H1 (cell line): ENCODE measurements at regions not wholly inside any gene's neighbourhood (a gene's known extent, or its start where the extent isn't known, plus 50 kb on each side); places are given as distances from the start of the nearest gene placed in this dataset.

Source experiments
- CTCF ChIA-PET: fragments of 300-600 bp; sonication (Branson Sonifier 250); formaldehyde crosslinking; loops from one replicate; lab custom pipeline; 2021; ENCODE audit not compliant: partially characterized antibody; lab: Charles Lee
- POLR2A ChIA-PET: fragments of 300-600 bp; sonication (Branson Sonifier 250); formaldehyde crosslinking; loops from one replicate; lab custom pipeline; 2021; ENCODE audit warnings: inconsistent platforms; ENCODE audit not compliant: partially characterized antibody; lab: Charles Lee
- DNase-seq, 2 experiments: peaks; one replicate each; pipeline versions ENCODE4 v3.0.0 to v3.0.0-alpha.2; 2010 to 2022; ENCODE audit warnings: low spot score in 2 of 2, low read depth in 1 of 2, mixed read lengths in 1 of 2
- FAIRE-seq: peaks from 2 replicates; lab custom pipeline; 2011; peaks lifted over from hg19 to GRCh38; lab: Jason Lieb, UNC
- H2AFZ ChIP-seq: 2 replicates; pipeline ENCODE4 v1.8.1; 2012; ENCODE audit warnings: low read length, inconsistent platforms
- H2AK5ac ChIP-seq: 2 replicates; pipeline ENCODE4 v1.6.1; 2013; ENCODE audit warnings: low read depth, low read length
- H2BK120ac ChIP-seq: replicated peaks from 2 replicates; pipeline ENCODE3; 2013; ENCODE audit warnings: low read depth, low read length, inconsistent platforms
- H2BK12ac ChIP-seq: 2 replicates; pipeline ENCODE4 v1.6.1; 2013; ENCODE audit warnings: low read depth, low read length
- H2BK15ac ChIP-seq: 2 replicates; pipeline ENCODE4 v1.6.1; 2013; ENCODE audit warnings: low read length
- H2BK20ac ChIP-seq: 2 replicates; pipeline ENCODE4 v1.6.1; 2013; ENCODE audit warnings: low read length
- H2BK5ac ChIP-seq: 2 replicates; pipeline ENCODE4 v1.6.1; 2013; ENCODE audit warnings: low read depth, low read length
- H3K14ac ChIP-seq: 2 replicates; pipeline ENCODE4 v1.6.1; 2013; ENCODE audit warnings: inconsistent platforms; ENCODE audit not compliant: insufficient read length
- H3K18ac ChIP-seq: 2 replicates; pipeline ENCODE4 v1.6.1; 2013; ENCODE audit warnings: low read length; ENCODE audit errors: extremely low read depth
- H3K23ac ChIP-seq: 2 replicates; pipeline ENCODE4 v1.6.1; 2013; ENCODE audit warnings: inconsistent platforms; ENCODE audit not compliant: insufficient read length
- H3K23me2 ChIP-seq: 2 replicates; pipeline ENCODE4 v1.6.1; 2013; ENCODE audit warnings: low read depth, low read length
- H3K27ac ChIP-seq: 2 replicates; pipeline ENCODE4 v1.6.1; 2011; ENCODE audit warnings: low read depth, low read length, inconsistent platforms
- H3K27me3 ChIP-seq, 4 experiments: replicated peaks in 1 of 4; 1 replicate in 1 of 4; 2 replicates in 3 of 4; pipeline versions ENCODE4 v1.6.1 to v1.8.1; 2011 to 2013; ENCODE audit warnings: low read length in 3 of 4, mild to moderate bottlenecking in 3 of 4, inconsistent platforms in 2 of 4, mixed read lengths in 2 of 4, moderate library complexity in 1 of 4; ENCODE audit not compliant: control insufficient read depth in 3 of 4, insufficient read depth in 3 of 4; ENCODE audit errors: extremely low read depth in 1 of 4
- H3K36me3 ChIP-seq, 4 experiments: 2 replicates each; pipeline versions ENCODE4 v1.6.1 to v1.8.1; 2011 to 2013; ENCODE audit warnings: mild to moderate bottlenecking in 4 of 4, low read length in 3 of 4, moderate library complexity in 2 of 4, control low read depth in 1 of 4, inconsistent platforms in 1 of 4; ENCODE audit not compliant: insufficient read depth in 4 of 4, control insufficient read depth in 2 of 4
- H3K4ac ChIP-seq: replicated peaks from 2 replicates; pipeline ENCODE3; 2013; ENCODE audit warnings: low read length, low read depth, mixed read lengths, inconsistent platforms; ENCODE audit not compliant: insufficient read length
- H3K4me1 ChIP-seq, 4 experiments: replicated peaks in 1 of 4; 1 replicate in 1 of 4; 2 replicates in 3 of 4; pipeline versions ENCODE4 v1.6.1 to v1.8.1; 2011 to 2013; ENCODE audit warnings: low read length in 3 of 4, inconsistent platforms in 2 of 4, mixed read lengths in 1 of 4; ENCODE audit not compliant: insufficient read depth in 4 of 4, control insufficient read depth in 3 of 4
- H3K4me2 ChIP-seq, 2 experiments: 2 replicates each; pipeline versions ENCODE4 v1.6.1 to v1.8.1; 2011 to 2013; ENCODE audit warnings: low read depth in 2 of 2, low read length in 2 of 2, control low read depth in 1 of 2, inconsistent platforms in 1 of 2, mild to moderate bottlenecking in 1 of 2; ENCODE audit not compliant: insufficient read depth in 1 of 2
- H3K4me3 ChIP-seq, 4 experiments: fragments of 200-600, 300-600 bp in 1 of 4; sonication (generic), shearing (Covaris generic), sonication (Bioruptor Twin) in 1 of 4; 2 replicates each; pipeline versions ENCODE4 v1.5.1 to v1.8.1; 2011 to 2016; ENCODE audit warnings: low read length in 4 of 4, low read depth in 3 of 4, control low read depth in 2 of 4, inconsistent platforms in 2 of 4, mild to moderate bottlenecking in 2 of 4, mixed read lengths in 1 of 4, moderate library complexity in 1 of 4; ENCODE audit not compliant: insufficient read depth in 2 of 4; ENCODE audit errors: extremely low read depth in 1 of 4
- H3K56ac ChIP-seq: replicated peaks from 2 replicates; pipeline ENCODE3; 2013; ENCODE audit warnings: low read depth, mild to moderate bottlenecking, mixed read lengths, low read length, inconsistent platforms; ENCODE audit not compliant: insufficient read length
- H3K79me1 ChIP-seq: 2 replicates; pipeline ENCODE4 v1.6.1; 2013; ENCODE audit warnings: low read depth, low read length, control low read depth
- H3K79me2 ChIP-seq, 2 experiments: 2 replicates each; pipeline versions ENCODE4 v1.6.1 to v1.8.1; 2012 to 2013; ENCODE audit warnings: low read length in 2 of 2, mild to moderate bottlenecking in 2 of 2, inconsistent platforms in 1 of 2; ENCODE audit not compliant: insufficient read depth in 2 of 2, control insufficient read depth in 1 of 2
- H3K9ac ChIP-seq, 4 experiments: replicated peaks in 1 of 4; 1 replicate in 1 of 4; 2 replicates in 3 of 4; pipeline versions ENCODE4 v1.6.1 to v1.8.1; 2011 to 2013; ENCODE audit warnings: low read depth in 3 of 4, low read length in 3 of 4, control low read depth in 2 of 4, mild to moderate bottlenecking in 2 of 4, moderate library complexity in 2 of 4, inconsistent platforms in 1 of 4; ENCODE audit errors: extremely low read depth in 1 of 4
- H3K9me3 ChIP-seq, 2 experiments: 2 replicates each; pipeline versions ENCODE4 v1.6.1 to v1.8.1; 2012 to 2013; ENCODE audit warnings: mild to moderate bottlenecking in 2 of 2, moderate library complexity in 2 of 2, control low read depth in 1 of 2, inconsistent platforms in 1 of 2, low read depth in 1 of 2, low read length in 1 of 2, mixed read lengths in 1 of 2; ENCODE audit not compliant: insufficient read depth in 2 of 2
- H4K20me1 ChIP-seq, 2 experiments: replicated peaks in 1 of 2; 2 replicates each; pipeline versions ENCODE3 to v1.8.1; 2011 to 2013; ENCODE audit warnings: inconsistent platforms in 2 of 2, low read length in 2 of 2, mild to moderate bottlenecking in 1 of 2; ENCODE audit not compliant: insufficient read depth in 2 of 2, control insufficient read depth in 1 of 2
- H4K5ac ChIP-seq: 2 replicates; pipeline ENCODE4 v1.6.1; 2013; ENCODE audit warnings: low read length, low read depth, mixed read lengths, inconsistent platforms; ENCODE audit not compliant: insufficient read length
- H4K8ac ChIP-seq: 2 replicates; pipeline ENCODE4 v1.8.0; 2013; ENCODE audit warnings: mild to moderate bottlenecking, moderate library complexity, low read length, inconsistent platforms; ENCODE audit not compliant: insufficient read depth; ENCODE audit errors: extremely low read depth
- H4K91ac ChIP-seq: replicated peaks from 2 replicates; pipeline ENCODE3; 2013; ENCODE audit warnings: low read length, mixed read lengths, inconsistent platforms; ENCODE audit not compliant: insufficient read length
- BCL11A ChIP-seq, 2 experiments: IDR thresholded peaks; one replicate each; pipeline ENCODE4 v1.6.1; 2011; ENCODE audit warnings: low read depth in 2 of 2, low read length in 2 of 2, mild to moderate bottlenecking in 2 of 2
- CEBPB ChIP-seq: IDR thresholded peaks from 2 replicates; pipeline ENCODE4 v1.6.1; 2012; ENCODE audit warnings: low read depth, low read length
- EP300 ChIP-seq, 2 experiments: IDR thresholded peaks; 1 replicate in 1 of 2; 2 replicates in 1 of 2; pipeline ENCODE4 v1.6.1; 2011 to 2012; ENCODE audit warnings: low read depth in 2 of 2, low read length in 2 of 2, mild to moderate bottlenecking in 2 of 2, borderline replicate concordance in 1 of 2, inconsistent platforms in 1 of 2, moderate library complexity in 1 of 2
- HDAC6 ChIP-seq: IDR thresholded peaks from one replicate; pipeline ENCODE4 v1.7.1; 2012; ENCODE audit warnings: low read depth, mild to moderate bottlenecking, inconsistent platforms, low read length, moderate library complexity
- KDM4A ChIP-seq: IDR thresholded peaks from one replicate; pipeline ENCODE4 v1.7.1; 2012; ENCODE audit warnings: low read depth, mild to moderate bottlenecking, moderate library complexity, low read length, inconsistent platforms; ENCODE audit not compliant: severe bottlenecking
- NANOG ChIP-seq: IDR thresholded peaks from 2 replicates; pipeline ENCODE4 v1.6.1; 2011; ENCODE audit warnings: low read length, low read depth, mild to moderate bottlenecking, inconsistent platforms; ENCODE audit not compliant: insufficient read depth, poor library complexity, severe bottlenecking
- POLR2A ChIP-seq, 2 experiments: IDR thresholded peaks; 1 replicate in 1 of 2; 2 replicates in 1 of 2; pipeline ENCODE4 v1.6.1; 2011; ENCODE audit warnings: low read depth in 2 of 2, low read length in 2 of 2, mild to moderate bottlenecking in 2 of 2; ENCODE audit errors: control extremely low read depth in 1 of 2
- RBBP5 ChIP-seq: IDR thresholded peaks from 2 replicates; pipeline ENCODE4 v1.7.1; 2012; ENCODE audit warnings: low read depth, mild to moderate bottlenecking, inconsistent platforms, low read length, moderate library complexity, borderline replicate concordance
- RFX5 ChIP-seq: IDR thresholded peaks from 2 replicates; pipeline ENCODE4 v1.6.1; 2011; ENCODE audit warnings: low read depth, low read length, improper control_type of control experiment, borderline replicate concordance
- SP2 ChIP-seq: IDR thresholded peaks from 2 replicates; pipeline ENCODE4 v1.6.1; 2012; ENCODE audit warnings: mild to moderate bottlenecking, low read length, inconsistent platforms
- SRF ChIP-seq: IDR thresholded peaks from 2 replicates; pipeline ENCODE4 v1.6.1; 2011; ENCODE audit warnings: mild to moderate bottlenecking, low read depth, low read length, moderate library complexity
- WGBS, 2 experiments: shearing (Covaris generic) in 1 of 2; methylation state at CpG; one replicate each; pipeline versions ENCODE4 v1.1.6 to v1.1.7; 2013 to 2015; ENCODE audit warnings: low lambda C conversion rate in 2 of 2, mixed read lengths in 2 of 2, inconsistent platforms in 1 of 2, low coverage in 1 of 2, missing lambda C conversion rate in 1 of 2; ENCODE audit not compliant: insufficient replicate concordance in 2 of 2, insufficient coverage in 1 of 2, insufficient read length in 1 of 2; ENCODE audit errors: extremely low coverage in 1 of 2, missing lambda C conversion rate in 1 of 2; 5-methylcytosine and 5-hydroxymethylcytosine counted together
- TF ChIP-seq, protein P1 (sequence below), 3 experiments: IDR thresholded peaks; 1 replicate in 2 of 3; 2 replicates in 1 of 3; pipeline versions ENCODE4 v1.5.1 to v1.6.1; 2011; ENCODE audit warnings: low read length in 3 of 3, mild to moderate bottlenecking in 3 of 3, inconsistent platforms in 2 of 3, low read depth in 1 of 3, moderate library complexity in 1 of 3; ENCODE audit not compliant: insufficient read depth in 1 of 3; ENCODE audit errors: control extremely low read depth in 1 of 3

GRCh38 chr4:108486046-108486445 lies 134.3 kb upstream of the RPL34 start:
- no peak overlapping the region for H2BK5ac ChIP-seq
- FAIRE-seq: no peak
- H3K79me1 ChIP-seq: no peaks in the 10 kb centered on the region
- H3K79me2 ChIP-seq: no peaks in the 10 kb centered on the region
- WGBS, 2 experiments: 95% methylated on average over 1 of the region's 1 CpG; no CpG with 5 or more reads in 1 of the 2 experiments
- H3K4me3 ChIP-seq: no peak overlapping the region
- CTCF ChIA-PET: interaction anchor here (1.0 to 1.7 kb wide), 7 partner anchors 26 to 459 kb away, joined by 3 to 7 read pairs (median 4); no protein-coding TSS in a partner anchor
- no peak overlapping the region for H2BK15ac ChIP-seq
- no peak overlapping the region for H3K23ac ChIP-seq
- H4K5ac ChIP-seq: no peak overlapping the region
- H2AK5ac ChIP-seq: no peak overlapping the region
- H3K9ac ChIP-seq: no peak overlapping the region
- H3K18ac ChIP-seq: no peak overlapping the region
- H3K4me1 ChIP-seq: no peaks in the 10 kb centered on the region
- no peak overlapping the region for H3K4me2 ChIP-seq
- H3K23me2 ChIP-seq: no peaks in the 10 kb centered on the region
- no peaks in the 10 kb centered on the region for H3K9me3 ChIP-seq
- H3K56ac ChIP-seq: no peak overlapping the region
- H3K27me3 ChIP-seq: no peaks in the 10 kb centered on the region
- DNase-seq: no peak
- H3K36me3 ChIP-seq: no peaks in the 10 kb centered on the region
- H2BK20ac ChIP-seq: no peak overlapping the region
- POLR2A ChIA-PET: no interaction called here
- no peak overlapping the region for H2BK12ac ChIP-seq
- H3K4ac ChIP-seq: no peak overlapping the region
- H4K8ac ChIP-seq: no peak overlapping the region
- H2BK120ac ChIP-seq: no peak overlapping the region
- no peak overlapping the region for H4K91ac ChIP-seq
- H3K14ac ChIP-seq: no peak overlapping the region
- H3K27ac ChIP-seq: no peak overlapping the region
- no peaks in the 10 kb centered on the region for H4K20me1 ChIP-seq
- no peak overlapping the region for H2AFZ ChIP-seq
- TF ChIP-seq, protein P1, sequence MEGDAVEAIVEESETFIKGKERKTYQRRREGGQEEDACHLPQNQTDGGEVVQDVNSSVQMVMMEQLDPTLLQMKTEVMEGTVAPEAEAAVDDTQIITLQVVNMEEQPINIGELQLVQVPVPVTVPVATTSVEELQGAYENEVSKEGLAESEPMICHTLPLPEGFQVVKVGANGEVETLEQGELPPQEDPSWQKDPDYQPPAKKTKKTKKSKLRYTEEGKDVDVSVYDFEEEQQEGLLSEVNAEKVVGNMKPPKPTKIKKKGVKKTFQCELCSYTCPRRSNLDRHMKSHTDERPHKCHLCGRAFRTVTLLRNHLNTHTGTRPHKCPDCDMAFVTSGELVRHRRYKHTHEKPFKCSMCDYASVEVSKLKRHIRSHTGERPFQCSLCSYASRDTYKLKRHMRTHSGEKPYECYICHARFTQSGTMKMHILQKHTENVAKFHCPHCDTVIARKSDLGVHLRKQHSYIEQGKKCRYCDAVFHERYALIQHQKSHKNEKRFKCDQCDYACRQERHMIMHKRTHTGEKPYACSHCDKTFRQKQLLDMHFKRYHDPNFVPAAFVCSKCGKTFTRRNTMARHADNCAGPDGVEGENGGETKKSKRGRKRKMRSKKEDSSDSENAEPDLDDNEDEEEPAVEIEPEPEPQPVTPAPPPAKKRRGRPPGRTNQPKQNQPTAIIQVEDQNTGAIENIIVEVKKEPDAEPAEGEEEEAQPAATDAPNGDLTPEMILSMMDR (IDR thresholded peaks at IDR 0.05; ENCODE audit: control extremely low read depth in 1 of 3, insufficient read depth in 1 of 3, low read depth in 1 of 3, low read length in 3 of 3): no peak
- no peak for TF ChIP-seq CEBPB
- TF ChIP-seq EP300 (IDR thresholded peaks at IDR 0.05; ENCODE audit: borderline replicate concordance in 1 of 2, low read depth in 2 of 2, low read length in 2 of 2): no peak
- no peak for TF ChIP-seq RBBP5
- no peak for TF ChIP-seq SRF
- TF ChIP-seq HDAC6: no peak
- TF ChIP-seq BCL11A (IDR thresholded peaks at IDR 0.05; ENCODE audit: low read depth in 2 of 2, low read length in 2 of 2): no peak
- no peak for TF ChIP-seq POLR2A (IDR thresholded peaks at IDR 0.05; ENCODE audit: control extremely low read depth in 1 of 2, low read depth in 2 of 2, low read length in 2 of 2)
- no peak for TF ChIP-seq RFX5
- no peak for TF ChIP-seq KDM4A
- no peak for TF ChIP-seq NANOG
- TF ChIP-seq SP2: no peak
